Skeletal muscle cell (primary cell): ENCODE measurements at regions not wholly inside any gene's neighbourhood (a gene's known extent, or its start where the extent isn't known, plus 50 kb on each side); places are given as distances from the start of the nearest gene placed in this dataset.

ENCODE experiments used
- DNase-seq: peaks from one replicate; pipeline ENCODE4 v3.0.0-alpha.2; 2010; ENCODE audit warnings: low read depth
- H3K4me3 ChIP-seq: 2 replicates; pipeline ENCODE4 v1.5.1; 2011; ENCODE audit warnings: low read depth, mild to moderate bottlenecking, control low read depth, low read length, moderate library complexity

GRCh38 chr1:193609592-193609991 lies 423.2 kb upstream of the B3GALT2 start:
- no peak for DNase-seq

GRCh38 chr1:193607787-193608186 lies 421.4 kb upstream of the B3GALT2 start:
- no peak for DNase-seq

More at GRCh38 chr1:193609592-193609991, 423.2 kb upstream of the B3GALT2 start:
- H3K4me3 ChIP-seq, result no peak overlapping the region

GRCh38 chr1:193606035-193606434 lies 419.6 kb upstream of the B3GALT2 start:
- DNase-seq, result no peak
- H3K4me3 ChIP-seq, result no peak overlapping the region

More at GRCh38 chr1:193607787-193608186, 421.4 kb upstream of the B3GALT2 start:
- H3K4me3 ChIP-seq, result no peak overlapping the region

- no peak for DNase-seq
- H3K4me3 ChIP-seq, result no peak overlapping the region
Measured at GRCh38 chr1:193602705-193603104, 416.3 kb upstream of the B3GALT2 start.

- H3K4me3 ChIP-seq, result no peak overlapping the region
- no peak for DNase-seq
Measured at GRCh38 chr1:193593147-193593885, 406.9 kb upstream of the B3GALT2 start.

GRCh38 chr1:193592317-193592716 lies 405.9 kb upstream of the B3GALT2 start:
- no peak for DNase-seq
- no peak overlapping the region for H3K4me3 ChIP-seq

GRCh38 chr1:193590102-193590501 lies 403.7 kb upstream of the B3GALT2 start:
- no peak for DNase-seq
- H3K4me3 ChIP-seq, result no peak overlapping the region

GRCh38 chr1:193589597-193590040 lies 403.2 kb upstream of the B3GALT2 start:
- DNase-seq, result peak; percentile 63

GRCh38 chr1:193588311-193589082 lies 402.1 kb upstream of the B3GALT2 start:
- no peak for DNase-seq
- H3K4me3 ChIP-seq, result no peak overlapping the region

More at GRCh38 chr1:193589597-193590040, 403.2 kb upstream of the B3GALT2 start:
- H3K4me3 ChIP-seq, result no peak overlapping the region

GRCh38 chr1:193584731-193585239 lies 398.4 kb upstream of the B3GALT2 start:
- no peak overlapping the region for H3K4me3 ChIP-seq

GRCh38 chr1:193581341-193581740 lies 394.9 kb upstream of the B3GALT2 start:
- H3K4me3 ChIP-seq, result no peak overlapping the region
- no peak for DNase-seq

More at GRCh38 chr1:193584731-193585239, 398.4 kb upstream of the B3GALT2 start:
- no peak for DNase-seq

- no peak for DNase-seq
- no peak overlapping the region for H3K4me3 ChIP-seq
Measured at GRCh38 chr1:193580419-193580818, 394.0 kb upstream of the B3GALT2 start.

GRCh38 chr1:193579323-193579722 lies 392.9 kb upstream of the B3GALT2 start:
- no peak overlapping the region for H3K4me3 ChIP-seq
- no peak for DNase-seq

- DNase-seq, result no peak
- no peak overlapping the region for H3K4me3 ChIP-seq
Measured at GRCh38 chr1:193574913-193575312, 388.5 kb upstream of the B3GALT2 start.

GRCh38 chr1:193569983-193570269 lies 383.5 kb upstream of the B3GALT2 start:
- DNase-seq, result no peak
- no peak overlapping the region for H3K4me3 ChIP-seq

- H3K4me3 ChIP-seq, result no peak overlapping the region
- DNase-seq, result peak; percentile 73
Measured at GRCh38 chr1:193569096-193569982, 382.9 kb upstream of the B3GALT2 start.

- no peak overlapping the region for H3K4me3 ChIP-seq
- DNase-seq, result no peak
Measured at GRCh38 chr1:193568512-193568911, 382.1 kb upstream of the B3GALT2 start.

- H3K4me3 ChIP-seq, result no peak overlapping the region
- no peak for DNase-seq
Measured at GRCh38 chr1:193567937-193568336, 381.5 kb upstream of the B3GALT2 start.

GRCh38 chr1:193566735-193567134 lies 380.3 kb upstream of the B3GALT2 start:
- no peak overlapping the region for H3K4me3 ChIP-seq
- DNase-seq, result no peak
